SK-N-SH (cell line): ENCODE measurements at regions not wholly inside any gene's neighbourhood (a gene's known extent, or its start where the extent isn't known, plus 50 kb on each side); places are given as distances from the start of the nearest gene placed in this dataset.

Experiments
- CTCF ChIA-PET: fragments of 300-600, 350-600 bp; formaldehyde crosslinking; extraction: SDS; loops from one replicate; lab custom pipeline; 2021; lab: Yijun Ruan, JAX
- POLR2A ChIA-PET: fragments of 350-600 bp; sonication (Branson Sonifier 250); formaldehyde crosslinking; extraction: SDS; loops from one replicate; lab custom pipeline; 2020; ENCODE audit warnings: antibody characterized with exemption, inconsistent platforms; lab: Yijun Ruan, JAX
- DNase-seq: peaks from one replicate; pipeline ENCODE4 v3.0.0; 2012
- H2AFZ ChIP-seq: fragments of 200-600 bp; sonication (generic); 2 replicates; pipeline ENCODE4 v1.8.1; 2016; ENCODE audit warnings: antibody characterized with exemption, mild to moderate bottlenecking, low read depth
- H3F3A ChIP-seq: fragments of 200-600 bp; sonication (generic); replicated peaks from 2 replicates; pipeline ENCODE3; 2016; ENCODE audit warnings: antibody characterized with exemption, mild to moderate bottlenecking; ENCODE audit not compliant: insufficient read depth
- H3K27ac ChIP-seq, 2 experiments: fragments of 200-500 bp in 1 of 2; fragments of 200-600 bp in 1 of 2; sonication (Bioruptor generic) in 1 of 2; sonication (generic), shearing (Covaris generic) in 1 of 2; 2 replicates each; pipeline versions ENCODE4 v1.5.1 to v1.6.1; 2014 to 2016; ENCODE audit warnings: low read depth in 2 of 2, inconsistent platforms in 1 of 2, low read length in 1 of 2, mild to moderate bottlenecking in 1 of 2, mixed read lengths in 1 of 2
- H3K27me3 ChIP-seq: fragments of 200-600 bp; sonication (generic), shearing (Covaris generic); 2 replicates; pipeline ENCODE4 v1.6.1; 2016; ENCODE audit warnings: mixed run types; ENCODE audit not compliant: insufficient read depth
- H3K36me3 ChIP-seq, 2 experiments: fragments of 200-500 bp in 1 of 2; fragments of 200-600 bp in 1 of 2; sonication (Bioruptor generic) in 1 of 2; sonication (generic) in 1 of 2; replicated peaks in 1 of 2; 2 replicates each; pipeline versions ENCODE3 to v1.5.1; 2014 to 2016; ENCODE audit warnings: low read length in 1 of 2, mild to moderate bottlenecking in 1 of 2; ENCODE audit not compliant: insufficient read depth in 2 of 2, control insufficient read depth in 1 of 2
- H3K4me1 ChIP-seq, 2 experiments: fragments of 200-500 bp in 1 of 2; fragments of 200-600 bp in 1 of 2; sonication (Bioruptor generic) in 1 of 2; sonication (generic), shearing (Covaris generic) in 1 of 2; 2 replicates each; pipeline versions ENCODE4 v1.5.1 to v1.6.1; 2014 to 2016; ENCODE audit warnings: low read depth in 1 of 2, low read length in 1 of 2, mixed run types in 1 of 2; ENCODE audit not compliant: insufficient read depth in 2 of 2, control insufficient read depth in 1 of 2
- H3K4me2 ChIP-seq: fragments of 200-600 bp; sonication (generic), shearing (Covaris generic); 2 replicates; pipeline ENCODE4 v1.6.1; 2017; ENCODE audit warnings: mixed run types
- H3K4me3 ChIP-seq, 2 experiments: fragments of 200-500 bp in 1 of 2; fragments of 200-600 bp in 1 of 2; sonication (Bioruptor generic) in 1 of 2; sonication (generic), shearing (Covaris generic) in 1 of 2; 2 replicates each; pipeline versions ENCODE4 v1.5.1 to v1.8.1; 2014 to 2016; ENCODE audit warnings: low read depth in 2 of 2, inconsistent platforms in 1 of 2, low read length in 1 of 2, mild to moderate bottlenecking in 1 of 2, mixed read lengths in 1 of 2, moderate library complexity in 1 of 2
- H3K79me2 ChIP-seq: fragments of 200-600 bp; sonication (generic); 2 replicates; pipeline ENCODE4 v1.8.1; 2017; ENCODE audit warnings: mild to moderate bottlenecking; ENCODE audit not compliant: insufficient read depth
- H3K9ac ChIP-seq: fragments of 200-600 bp; sonication (generic); 2 replicates; pipeline ENCODE4 v1.6.1; 2017; ENCODE audit warnings: mixed run types
- H3K9me2 ChIP-seq: fragments of 200-600 bp; sonication (generic); 2 replicates; pipeline ENCODE4 v1.6.1; 2017; ENCODE audit warnings: mixed run types
- H3K9me3 ChIP-seq: fragments of 200-600 bp; sonication (generic); 2 replicates; pipeline ENCODE4 v1.6.1; 2017; ENCODE audit warnings: mixed run types, mild to moderate bottlenecking, moderate library complexity
- H4K20me1 ChIP-seq: fragments of 200-600 bp; sonication (generic); 2 replicates; pipeline ENCODE4 v1.6.1; 2017; ENCODE audit warnings: mild to moderate bottlenecking, mixed run types; ENCODE audit not compliant: insufficient read depth
- CHD2 ChIP-seq: fragments of 150-350 bp; IDR thresholded peaks from 2 replicates; pipeline ENCODE4 v1.6.1; 2018; ENCODE audit warnings: low read length; ENCODE audit not compliant: partially characterized antibody
- ELF1 ChIP-seq: IDR thresholded peaks from 2 replicates; pipeline ENCODE4 v1.4.0; 2012
- FOSL2 ChIP-seq: IDR thresholded peaks from 2 replicates; pipeline ENCODE4 v1.4.0; 2012; ENCODE audit warnings: low read depth, mild to moderate bottlenecking, moderate library complexity, borderline replicate concordance
- FOXJ3 ChIP-seq: sonication (generic); formaldehyde crosslinking; IDR thresholded peaks from 2 replicates; pipeline ENCODE4 v1.5.1; 2020; ENCODE audit warnings: mild to moderate bottlenecking, missing genetic modification reagents
- GATA2 ChIP-seq: sonication (generic); formaldehyde crosslinking; IDR thresholded peaks from 2 replicates; pipeline ENCODE4 v1.5.0; 2020; ENCODE audit warnings: mild to moderate bottlenecking, missing genetic modification reagents
- IRF3 ChIP-seq: fragments of 150-350 bp; IDR thresholded peaks from 2 replicates; pipeline ENCODE4 v1.6.1; 2016; ENCODE audit warnings: mild to moderate bottlenecking, low read depth, low read length
- JUND ChIP-seq: IDR thresholded peaks from 2 replicates; pipeline ENCODE4 v1.4.0; 2012
- MAX ChIP-seq: IDR thresholded peaks from 2 replicates; pipeline ENCODE4 v1.4.0; 2012; ENCODE audit warnings: low read depth
- MEF2A ChIP-seq: IDR thresholded peaks from 2 replicates; pipeline ENCODE4 v1.4.0; 2012; ENCODE audit warnings: low read depth, borderline replicate concordance
- MXI1 ChIP-seq: IDR thresholded peaks from 2 replicates; pipeline ENCODE4 v1.6.1; 2012; ENCODE audit warnings: mild to moderate bottlenecking, low read depth, low read length, improper control_type of control experiment
- NFIC ChIP-seq: IDR thresholded peaks from 2 replicates; pipeline ENCODE4 v1.4.0; 2012; ENCODE audit warnings: borderline replicate concordance
- PBX3 ChIP-seq: IDR thresholded peaks from 2 replicates; pipeline ENCODE4; 2012
- RCOR1 ChIP-seq: fragments of 150-350 bp; IDR thresholded peaks from 2 replicates; pipeline ENCODE4 v1.6.1; 2017; ENCODE audit warnings: antibody characterized with exemption, low read length
- REST ChIP-seq: IDR thresholded peaks from 2 replicates; pipeline ENCODE4 v1.6.1; 2012; ENCODE audit warnings: mild to moderate bottlenecking, low read depth, low read length, moderate library complexity
- RXRA ChIP-seq: IDR thresholded peaks from 2 replicates; pipeline ENCODE4 v1.4.0; 2012; ENCODE audit warnings: low read depth, mild to moderate bottlenecking, borderline replicate concordance
- SMC3 ChIP-seq: IDR thresholded peaks from 2 replicates; pipeline ENCODE4 v1.6.1; 2012; ENCODE audit warnings: low read depth, low read length, improper control_type of control experiment
- TCF12 ChIP-seq: IDR thresholded peaks from 2 replicates; pipeline ENCODE4 v1.4.0; 2012
- USF2 ChIP-seq: fragments of 150-350 bp; IDR thresholded peaks from 2 replicates; pipeline ENCODE4 v1.6.1; 2017; ENCODE audit warnings: antibody characterized with exemption, low read length, low read depth, borderline replicate concordance
- YY1 ChIP-seq: IDR thresholded peaks from 2 replicates; pipeline ENCODE4 v1.4.0; 2012; ENCODE audit warnings: low read depth, mild to moderate bottlenecking
- WGBS: methylation state at CpG from one replicate; pipeline ENCODE4 v1.1.6; 2017; ENCODE audit warnings: low lambda C conversion rate; 5-methylcytosine and 5-hydroxymethylcytosine counted together

GRCh38 chr20:48562586-48563116 lies 265.1 kb downstream of the PREX1 start:
- TF ChIP-seq MEF2A = no peak
- TF ChIP-seq RCOR1 = no peak
- no peak for TF ChIP-seq IRF3
- no peak for TF ChIP-seq RXRA
- TF ChIP-seq MXI1 = no peak
- TF ChIP-seq SMC3 = no peak
- TF ChIP-seq PBX3 = no peak
- TF ChIP-seq GATA2 = no peak
- TF ChIP-seq USF2 = no peak
- TF ChIP-seq NFIC = no peak
- no peak for TF ChIP-seq ELF1
- TF ChIP-seq MAX = no peak
- no peaks in the 10 kb centered on the region for H3K36me3 ChIP-seq
- no peak overlapping the region for H2AFZ ChIP-seq
- no peaks in the 10 kb centered on the region; the same call in 1 of the 2 replicates for H3K27me3 ChIP-seq
- H3K9ac ChIP-seq = no peak overlapping the region
- peaks cover 0 to 16% of the 10 kb centered on the region in 2 experiments; a peak in 2 of 4 replicates for H3K4me1 ChIP-seq
- H3K9me3 ChIP-seq = no peaks in the 10 kb centered on the region
- H4K20me1 ChIP-seq = no peaks in the 10 kb centered on the region
- no peaks in the 10 kb centered on the region for H3F3A ChIP-seq
- no peak overlapping the region for H3K4me2 ChIP-seq
- H3K4me3 ChIP-seq = no peak overlapping the region
- no peaks in the 10 kb centered on the region for H3K9me2 ChIP-seq
- no peaks in the 10 kb centered on the region for H3K79me2 ChIP-seq
- CTCF ChIA-PET = interaction anchor here (0.6 kb wide), 1 partner anchor 854 kb away, joined by 3 read pairs; no protein-coding TSS in a partner anchor
- WGBS = 27% methylated on average over 5 of the region's 5 CpGs
- DNase-seq = no peak
- H3K27ac ChIP-seq = no peak overlapping the region
- POLR2A ChIA-PET = no interaction called here

- Histone ChIP-seq H3K27ac (peak overlapping the region in 1 of 2 experiments; percentile 76; a peak in 2 of 4 replicates), H3K4me3 (no peak overlapping the region), H4K20me1 (no peaks in the 10 kb centered on the region), H3K27me3 (no peaks in the 10 kb centered on the region; the same call in 1 of the 2 replicates), H3K4me2 (no peak overlapping the region), H3K9ac (no peak overlapping the region), H3K9me3 (no peaks in the 10 kb centered on the region), H3K36me3 (no peaks in the 10 kb centered on the region), H2AFZ (no peak overlapping the region), H3K79me2 (no peaks in the 10 kb centered on the region), H3K4me1 (peaks cover 0 to 27% of the 10 kb centered on the region in 2 experiments; a peak in 2 of 4 replicates), H3F3A (no peaks in the 10 kb centered on the region), H3K9me2 (no peaks in the 10 kb centered on the region)
- POLR2A ChIA-PET = interaction anchor here (1.2 kb wide), 1 partner anchor 61 kb away, joined by 3 read pairs; no protein-coding TSS in a partner anchor
- WGBS = 41% methylated on average over 4 of the region's 4 CpGs
- CTCF ChIA-PET = interaction anchor here (1.1 to 7.6 kb wide), 5 partner anchors 10 to 842 kb away, joined by 3 to 49 read pairs (median 11); no protein-coding TSS in a partner anchor
- no peak for DNase-seq
- TF ChIP-seq NFIC (no peak), TCF12 (no peak), MAX (no peak), RXRA (no peak), YY1 (no peak), REST (no peak), FOSL2 (no peak), SMC3 (no peak), GATA2 (no peak), JUND (no peak), CHD2 (no peak), FOXJ3 (no peak)
Observed at GRCh38 chr20:48558906-48559305, 268.9 kb downstream of the PREX1 start.
